Neutrophil (primary cell): ENCODE measurements at regions not wholly inside any gene's neighbourhood (a gene's known extent, or its start where the extent isn't known, plus 50 kb on each side); places are given as distances from the start of the nearest gene placed in this dataset.

Experiments used
- H3K27ac ChIP-seq: fragments of 200-600 bp; sonication (generic); 2 replicates; pipeline ENCODE4 v1.5.1; 2016; ENCODE audit warnings: mild to moderate bottlenecking, moderate library complexity
- H3K27me3 ChIP-seq: fragments of 200-600 bp; sonication (generic); 2 replicates; pipeline ENCODE4 v1.6.0; 2016; ENCODE audit warnings: mild to moderate bottlenecking
- H3K36me3 ChIP-seq: fragments of 200-600 bp; sonication (generic); 2 replicates; pipeline ENCODE4 v1.5.1; 2017
- H3K4me1 ChIP-seq, 2 experiments: fragments of 200-600 bp in 1 of 2; sonication (generic) in 1 of 2; 1 replicate in 1 of 2; 2 replicates in 1 of 2; pipeline versions ENCODE4 v1.5.1 to v1.6.1; 2013 to 2016; ENCODE audit warnings: low read depth in 1 of 2, low read length in 1 of 2, mild to moderate bottlenecking in 1 of 2, moderate library complexity in 1 of 2; ENCODE audit not compliant: control insufficient read depth in 1 of 2, insufficient read depth in 1 of 2
- H3K4me3 ChIP-seq, 2 experiments: fragments of 200-600 bp in 1 of 2; sonication (generic) in 1 of 2; 1 replicate in 1 of 2; 2 replicates in 1 of 2; pipeline ENCODE4 v1.5.1; 2013 to 2016; ENCODE audit warnings: low read depth in 1 of 2, low read length in 1 of 2, mild to moderate bottlenecking in 1 of 2, moderate library complexity in 1 of 2
- H3K9me3 ChIP-seq: fragments of 200-600 bp; sonication (generic); 2 replicates; pipeline ENCODE4 v1.5.1; 2016
- TF ChIP-seq, protein P1 (sequence below): fragments of 200-600 bp; sonication (generic); IDR thresholded peaks from 2 replicates; pipeline ENCODE4 v1.5.1; 2016; ENCODE audit warnings: antibody characterized with exemption

- H3K27me3 ChIP-seq: no peaks in the 10 kb centered on the region
These were observed 281.7 kb upstream of the PITX2 start for GRCh38 chr4:110904435-110905065.

DNA sequence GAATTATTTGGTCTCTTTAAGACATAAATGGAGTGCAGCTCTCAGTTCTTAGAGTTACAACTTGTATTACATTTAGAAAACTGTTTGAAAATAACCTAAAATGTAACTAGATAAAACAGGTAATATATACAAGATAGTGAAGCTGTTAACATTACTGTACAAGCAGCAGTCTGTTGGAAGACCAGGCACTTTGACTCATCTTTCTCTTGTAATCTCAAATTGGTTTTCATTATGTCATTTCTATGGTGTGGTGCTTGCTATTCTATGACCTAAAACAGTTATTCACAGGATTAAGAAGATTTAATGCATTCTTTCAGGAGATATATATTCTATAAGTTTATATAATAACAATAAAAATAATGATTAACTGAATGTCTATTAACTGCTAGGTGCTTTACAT, 282.5 kb upstream of the PITX2 start:
- no peak overlapping the region for H3K27ac ChIP-seq
- H3K9me3 ChIP-seq: no peaks in the 10 kb centered on the region
- H3K4me1 ChIP-seq: no peaks in the 10 kb centered on the region
- H3K4me3 ChIP-seq: no peak overlapping the region
- H3K27me3 ChIP-seq: no peaks in the 10 kb centered on the region
- TF ChIP-seq, protein P1, sequence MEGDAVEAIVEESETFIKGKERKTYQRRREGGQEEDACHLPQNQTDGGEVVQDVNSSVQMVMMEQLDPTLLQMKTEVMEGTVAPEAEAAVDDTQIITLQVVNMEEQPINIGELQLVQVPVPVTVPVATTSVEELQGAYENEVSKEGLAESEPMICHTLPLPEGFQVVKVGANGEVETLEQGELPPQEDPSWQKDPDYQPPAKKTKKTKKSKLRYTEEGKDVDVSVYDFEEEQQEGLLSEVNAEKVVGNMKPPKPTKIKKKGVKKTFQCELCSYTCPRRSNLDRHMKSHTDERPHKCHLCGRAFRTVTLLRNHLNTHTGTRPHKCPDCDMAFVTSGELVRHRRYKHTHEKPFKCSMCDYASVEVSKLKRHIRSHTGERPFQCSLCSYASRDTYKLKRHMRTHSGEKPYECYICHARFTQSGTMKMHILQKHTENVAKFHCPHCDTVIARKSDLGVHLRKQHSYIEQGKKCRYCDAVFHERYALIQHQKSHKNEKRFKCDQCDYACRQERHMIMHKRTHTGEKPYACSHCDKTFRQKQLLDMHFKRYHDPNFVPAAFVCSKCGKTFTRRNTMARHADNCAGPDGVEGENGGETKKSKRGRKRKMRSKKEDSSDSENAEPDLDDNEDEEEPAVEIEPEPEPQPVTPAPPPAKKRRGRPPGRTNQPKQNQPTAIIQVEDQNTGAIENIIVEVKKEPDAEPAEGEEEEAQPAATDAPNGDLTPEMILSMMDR: no peak
- H3K36me3 ChIP-seq: no peaks in the 10 kb centered on the region

More at GRCh38 chr4:110904435-110905065, 281.7 kb upstream of the PITX2 start:
- TF ChIP-seq, protein P1: no peak
- H3K4me3 ChIP-seq: no peak overlapping the region
- no peaks in the 10 kb centered on the region for H3K4me1 ChIP-seq
- H3K9me3 ChIP-seq: no peaks in the 10 kb centered on the region
- no peaks in the 10 kb centered on the region for H3K36me3 ChIP-seq
- H3K27ac ChIP-seq: no peak overlapping the region

DNA sequence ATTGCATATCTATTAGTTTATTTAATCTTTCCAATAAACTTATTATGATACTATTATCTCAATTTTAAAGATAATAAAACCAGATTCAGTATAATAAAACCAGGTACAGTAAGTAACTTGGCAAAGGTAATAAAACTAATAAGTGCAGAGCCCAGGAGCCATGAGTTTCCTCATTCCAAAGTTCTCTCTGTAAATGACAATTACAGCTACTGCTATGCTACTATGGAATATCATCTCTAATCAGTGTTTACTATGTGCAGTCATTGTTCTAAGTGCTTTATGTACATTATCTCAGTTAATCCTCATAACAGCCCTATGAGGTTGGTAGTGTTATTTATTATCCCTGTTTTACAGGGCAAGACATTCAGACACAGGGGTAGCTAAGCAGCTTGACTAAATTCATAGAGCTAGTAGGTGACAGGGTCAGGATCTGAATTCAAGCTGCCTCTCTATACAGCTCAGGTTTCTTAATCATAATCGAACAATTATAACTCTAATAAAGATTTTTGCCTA, 285.0 kb upstream of the PITX2 start:
- Histone ChIP-seq H3K9me3 (no peaks in the 10 kb centered on the region), H3K4me1 (no peaks in the 10 kb centered on the region), H3K4me3 (no peak overlapping the region), H3K27ac (no peak overlapping the region), H3K27me3 (no peaks in the 10 kb centered on the region), H3K36me3 (no peaks in the 10 kb centered on the region)
- TF ChIP-seq, protein P1: no peak

- TF ChIP-seq, protein P1: no peak
- no peaks in the 10 kb centered on the region for H3K36me3 ChIP-seq
- no peak overlapping the region for H3K27ac ChIP-seq
- H3K9me3 ChIP-seq: no peaks in the 10 kb centered on the region
- H3K4me3 ChIP-seq: no peak overlapping the region
- no peaks in the 10 kb centered on the region for H3K27me3 ChIP-seq
- H3K4me1 ChIP-seq: no peaks in the 10 kb centered on the region
These were observed 291.9 kb upstream of the PITX2 start for GRCh38 chr4:110914791-110915190.

DNA sequence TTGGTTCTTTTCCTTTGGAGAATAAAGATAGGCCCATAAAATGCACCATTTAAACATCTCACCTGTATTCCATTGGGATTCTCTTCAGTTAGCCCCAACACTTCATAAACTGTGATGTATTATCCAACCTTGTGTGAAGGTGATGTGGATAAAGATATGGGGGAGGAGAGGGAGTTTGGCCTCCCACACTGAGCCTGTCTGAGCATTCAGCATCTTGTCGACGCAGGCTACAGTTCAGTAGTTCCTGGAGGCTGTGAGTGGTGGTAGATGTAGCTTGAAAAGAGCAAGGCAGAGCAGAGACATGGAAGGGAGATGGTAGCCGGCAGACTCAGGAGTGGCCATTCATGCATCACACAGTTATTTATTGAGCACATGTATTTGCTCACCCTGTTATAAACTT, 292.4 kb upstream of the PITX2 start:
- H3K27ac ChIP-seq: no peak overlapping the region
- no peaks in the 10 kb centered on the region for H3K4me1 ChIP-seq
- TF ChIP-seq, protein P1: no peak
- H3K27me3 ChIP-seq: no peaks in the 10 kb centered on the region
- H3K4me3 ChIP-seq: no peak overlapping the region
- H3K9me3 ChIP-seq: no peaks in the 10 kb centered on the region
- no peaks in the 10 kb centered on the region for H3K36me3 ChIP-seq
